GM23338 (cell line): ENCODE measurements at regions not wholly inside any gene's neighbourhood (a gene's known extent, or its start where the extent isn't known, plus 50 kb on each side); places are given as distances from the start of the nearest gene placed in this dataset.

Experiments
- ATAC-seq: fragments of 200-7000 bp; cut with Tn5 transposase; 3 replicates; pipeline ENCODE4 v1.9.1; 2020
- DNase-seq: peaks from one replicate; pipeline ENCODE4 v3.0.0-alpha.2; 2015; ENCODE audit warnings: low spot score
- H2AFZ ChIP-seq: fragments of 200-600 bp; sonication (generic); 2 replicates; pipeline ENCODE4 v1.8.0; 2016; ENCODE audit warnings: antibody characterized with exemption, mild to moderate bottlenecking, moderate library complexity
- H3F3A ChIP-seq: fragments of 200-600 bp; sonication (generic); replicated peaks from 2 replicates; pipeline ENCODE4 v1.8.0; 2017; ENCODE audit warnings: antibody characterized with exemption, mixed run types, low read depth
- H3K27ac ChIP-seq: fragments of 200-600 bp; sonication (generic); 2 replicates; pipeline ENCODE4 v1.6.1; 2016; ENCODE audit warnings: low read depth
- H3K27me3 ChIP-seq: fragments of 200-600 bp; sonication (generic); 2 replicates; pipeline ENCODE4 v1.8.0; 2016; ENCODE audit warnings: mild to moderate bottlenecking, mixed run types, moderate library complexity; ENCODE audit not compliant: insufficient read depth
- H3K36me3 ChIP-seq: fragments of 200-600 bp; sonication (generic); 2 replicates; pipeline ENCODE4 v1.8.0; 2016; ENCODE audit warnings: mild to moderate bottlenecking; ENCODE audit not compliant: insufficient read depth
- H3K4me1 ChIP-seq: fragments of 200-600 bp; sonication (generic); 2 replicates; pipeline ENCODE4 v1.8.0; 2016; ENCODE audit warnings: mild to moderate bottlenecking, moderate library complexity; ENCODE audit not compliant: insufficient read depth
- H3K4me2 ChIP-seq: fragments of 200-600 bp; sonication (generic); 2 replicates; pipeline ENCODE4 v1.7.1; 2017; ENCODE audit warnings: mixed run types
- H3K4me3 ChIP-seq: fragments of 200-600 bp; sonication (generic); 2 replicates; pipeline ENCODE4 v1.6.1; 2016; ENCODE audit warnings: mixed run types
- H3K79me2 ChIP-seq: fragments of 200-600 bp; sonication (generic); replicated peaks from 2 replicates; pipeline ENCODE4 v1.8.0; 2017; ENCODE audit warnings: mild to moderate bottlenecking; ENCODE audit not compliant: insufficient read depth
- H3K9me2 ChIP-seq: fragments of 200-600 bp; sonication (generic); 2 replicates; pipeline ENCODE4 v1.8.0; 2017; ENCODE audit not compliant: insufficient read depth
- H4K20me1 ChIP-seq: fragments of 200-600 bp; sonication (generic); replicated peaks from 2 replicates; pipeline ENCODE4 v1.8.0; 2017; ENCODE audit warnings: mild to moderate bottlenecking; ENCODE audit not compliant: insufficient read depth
- H3K27ac Mint-ChIP-seq: 2 replicates; pipeline ENCODE4 v1.8.0; 2020; ENCODE audit warnings: inconsistent platforms, mild to moderate bottlenecking, moderate library complexity, mixed read lengths
- H3K27me3 Mint-ChIP-seq: 3 replicates; pipeline ENCODE4 v1.8.0; 2022; ENCODE audit warnings: low read depth, mild to moderate bottlenecking, moderate library complexity, mixed read lengths, inconsistent platforms; ENCODE audit not compliant: insufficient read depth, poor library complexity
- H3K36me3 Mint-ChIP-seq: 3 replicates; pipeline ENCODE4 v1.8.0; 2021; ENCODE audit warnings: low read depth, mild to moderate bottlenecking, inconsistent platforms, moderate library complexity, mixed read lengths
- H3K4me1 Mint-ChIP-seq: 3 replicates; pipeline ENCODE4 v1.8.0; 2020; ENCODE audit warnings: mild to moderate bottlenecking, inconsistent platforms, mixed read lengths
- H3K4me3 Mint-ChIP-seq: 3 replicates; pipeline ENCODE4 v1.8.0; 2021; ENCODE audit warnings: moderate library complexity, mild to moderate bottlenecking, inconsistent platforms, mixed read lengths
- H3K9me3 Mint-ChIP-seq: 3 replicates; pipeline ENCODE4 v1.8.0; 2020; ENCODE audit warnings: moderate library complexity, mild to moderate bottlenecking, inconsistent platforms, mixed read lengths
- CTCF ChIP-seq, 2 experiments: fragments of 200-600 bp in 1 of 2; sonication (generic) in 1 of 2; conservative IDR thresholded peaks; 2 replicates each; pipeline versions ENCODE4 v1.5.1 to v1.6.1; 2016 to 2017; ENCODE audit warnings: antibody characterized with exemption in 2 of 2, low read depth in 2 of 2, mild to moderate bottlenecking in 2 of 2, moderate library complexity in 1 of 2
- EZH2 ChIP-seq: fragments of 200-600 bp; sonication (generic); IDR thresholded peaks from one replicate; pipeline ENCODE4 v1.8.0; 2017; ENCODE audit warnings: antibody characterized with exemption, mild to moderate bottlenecking, low read depth; ENCODE audit not compliant: unreplicated experiment
- NANOG ChIP-seq: IDR thresholded peaks from 2 replicates; pipeline ENCODE4 v1.6.1; 2016; ENCODE audit warnings: antibody characterized with exemption, borderline replicate concordance
- POLR2AphosphoS5 ChIP-seq: IDR thresholded peaks from 2 replicates; pipeline ENCODE4 v1.6.1; 2016; ENCODE audit warnings: antibody characterized with exemption, low read depth
- REST ChIP-seq: IDR thresholded peaks from one replicate; pipeline ENCODE4 v1.6.1; 2018; ENCODE audit warnings: antibody characterized with exemption; ENCODE audit not compliant: unreplicated experiment
- ZNF331 ChIP-seq: fragments of 250-450 bp; sonication (Bioruptor Pico); IDR thresholded peaks from 2 replicates; pipeline ENCODE4 v1.5.0; 2020; ENCODE audit warnings: low read depth, mild to moderate bottlenecking, moderate library complexity
- ZNF462 ChIP-seq: fragments of 250-450 bp; sonication (Bioruptor Pico); IDR thresholded peaks from 2 replicates; pipeline ENCODE4 v1.5.0; 2020; ENCODE audit warnings: mild to moderate bottlenecking, moderate library complexity

GRCh38 chr4:184320631-184321030, 103.0 kb upstream of the ENPP6 start:
- no peak overlapping the region for H3K4me3 ChIP-seq
- DNase-seq (no peak), ATAC-seq (no peak)
- H3K36me3 ChIP-seq, result no peaks in the 10 kb centered on the region
- H3K79me2 ChIP-seq, result no peaks in the 10 kb centered on the region
- no peaks in the 10 kb centered on the region for H3K27me3 ChIP-seq
- no peaks in the 10 kb centered on the region for H3F3A ChIP-seq
- no peak overlapping the region for H3K4me3 Mint-ChIP-seq
- no peak overlapping the region for H3K27ac ChIP-seq
- TF ChIP-seq ZNF462 (CRISPR knock-in tag), result no peak
- TF ChIP-seq POLR2AphosphoS5, result no peak
- no peak for TF ChIP-seq ZNF331 (CRISPR knock-in tag)
- no peak for TF ChIP-seq CTCF (conservative IDR thresholded peaks at IDR 0.05; ENCODE audit: low read depth in 2 of 2)
- no peak overlapping the region for H2AFZ ChIP-seq
- peaks cover 10% of the 10 kb centered on the region for H3K27me3 Mint-ChIP-seq
- no peaks in the 10 kb centered on the region for H3K4me1 ChIP-seq
- H3K27ac Mint-ChIP-seq, result no peak overlapping the region
- H3K36me3 Mint-ChIP-seq, result no peaks in the 10 kb centered on the region; the same call in 2 of the 3 replicates
- H3K4me1 Mint-ChIP-seq, result no peaks in the 10 kb centered on the region
- H3K4me2 ChIP-seq, result no peak overlapping the region
- no peaks in the 10 kb centered on the region; the same call in none of the 2 replicates for H3K9me2 ChIP-seq
- H3K9me3 Mint-ChIP-seq, result peaks cover 9% of the 10 kb centered on the region; the same call in 2 of the 3 replicates
- no peaks in the 10 kb centered on the region for H4K20me1 ChIP-seq

GRCh38 chr4:184318852-184319251, 101.2 kb upstream of the ENPP6 start:
- Histone ChIP-seq H3K9me2 (no peaks in the 10 kb centered on the region; the same call in 1 of the 2 replicates), H3K4me2 (no peak overlapping the region), H4K20me1 (no peaks in the 10 kb centered on the region), H3K79me2 (no peaks in the 10 kb centered on the region), H3K4me3 (no peak overlapping the region), H3K4me1 (0 out of 2 replicates have a peak, but pooled peaks cover 3% of the 10 kb centered on the region), H3K27me3 (no peaks in the 10 kb centered on the region), H3K36me3 (no peaks in the 10 kb centered on the region), H3F3A (no peaks in the 10 kb centered on the region), H3K27ac (no peak overlapping the region), H2AFZ (peak overlapping the region; percentile 74; the same call in 1 of the 2 replicates)
- Mint-ChIP-seq H3K9me3 (no peaks in the 10 kb centered on the region), H3K4me3 (no peak overlapping the region), H3K27ac (no peak overlapping the region), H3K4me1 (peaks cover 9% of the 10 kb centered on the region), H3K27me3 (peaks cover 15% of the 10 kb centered on the region), H3K36me3 (no peaks in the 10 kb centered on the region)
- ATAC-seq (no peak), DNase-seq (no peak)
- TF ChIP-seq REST, result no peak
- TF ChIP-seq NANOG, result no peak
- no peak for TF ChIP-seq EZH2
